ENCODE measurements at regions not wholly inside any gene's neighbourhood (a gene's known extent, or its start where the extent isn't known, plus 50 kb on each side); places are given as distances from the start of the nearest gene placed in this dataset.
"Not testable (repeated sequence)": the region's sequence is repeated elsewhere in the genome, so short reads cannot be mapped to it uniquely, and the experiment has no call there.

- no peak for DNase-seq
Observed at GRCh38 chr5:25568989-25569625, 924.3 kb upstream of the CDH10 start.

GRCh38 chr5:25568294-25568693 lies 923.5 kb upstream of the CDH10 start:
- no peak for DNase-seq

- DNase-seq = no peak
Observed at GRCh38 chr5:25567881-25568280, 923.1 kb upstream of the CDH10 start.

- no peak for DNase-seq
Observed at GRCh38 chr5:25562656-25563055, 917.9 kb upstream of the CDH10 start.

GRCh38 chr5:25554077-25554476 lies 909.3 kb upstream of the CDH10 start:
- no peak for DNase-seq

- DNase-seq = no peak
Observed at GRCh38 chr5:25552871-25553481, 908.2 kb upstream of the CDH10 start.

- no peak for DNase-seq
Observed at GRCh38 chr5:25550793-25551192, 906.0 kb upstream of the CDH10 start.

GRCh38 chr5:25544652-25545249 lies 900.0 kb upstream of the CDH10 start:
- DNase-seq = peak; percentile 3 to 34 (median 13)

- DNase-seq = no peak
Observed at GRCh38 chr5:25540628-25541027, 895.9 kb upstream of the CDH10 start.

GRCh38 chr5:25539536-25539935 lies 894.8 kb upstream of the CDH10 start:
- no peak for DNase-seq

GRCh38 chr5:25536461-25536860 lies 891.7 kb upstream of the CDH10 start:
- DNase-seq = not testable (repeated sequence)

GRCh38 chr5:25516141-25516540 lies 871.4 kb upstream of the CDH10 start:
- no peak for DNase-seq

- DNase-seq = no peak
Observed at GRCh38 chr5:25515525-25515924, 870.7 kb upstream of the CDH10 start.

- DNase-seq = not testable (repeated sequence)
Observed at GRCh38 chr5:25510692-25511091, 865.9 kb upstream of the CDH10 start.

GRCh38 chr5:25508011-25508410 lies 863.2 kb upstream of the CDH10 start:
- DNase-seq = not testable (repeated sequence)

- no peak for DNase-seq
Observed at GRCh38 chr5:25500635-25501034, 855.9 kb upstream of the CDH10 start.

GRCh38 chr5:25489834-25490538 lies 845.2 kb upstream of the CDH10 start:
- DNase-seq = no peak

GRCh38 chr5:25488119-25488518 lies 843.3 kb upstream of the CDH10 start:
- DNase-seq = no peak

GRCh38 chr5:25484391-25484790 lies 839.6 kb upstream of the CDH10 start:
- no peak for DNase-seq

- no peak for DNase-seq
Observed at GRCh38 chr5:25481463-25481862, 836.7 kb upstream of the CDH10 start.

GRCh38 chr5:25459082-25459481 lies 814.3 kb upstream of the CDH10 start:
- no peak for DNase-seq

- no peak for DNase-seq
Observed at GRCh38 chr5:25458628-25459027, 813.9 kb upstream of the CDH10 start.

GRCh38 chr5:25453500-25453899 lies 808.7 kb upstream of the CDH10 start:
- no peak for DNase-seq

Data from muscle of back (tissue), 3 donors.